Thymus (tissue), 11 donors: ENCODE measurements at regions not wholly inside any gene's neighbourhood (a gene's known extent, or its start where the extent isn't known, plus 50 kb on each side); places are given as distances from the start of the nearest gene placed in this dataset.

Experiments used
- DNase-seq, 9 donors: peaks; one replicate each; pipeline ENCODE4 v3.0.0-alpha.2; 2013; ENCODE audit warnings: low spot score in 9 of 9, low read depth in 6 of 9, missing footprints in 1 of 9
- H3K27ac ChIP-seq, 2 donors: one replicate each; pipeline ENCODE4 v1.5.1; 2013; ENCODE audit warnings: control low read depth in 1 of 2, low read depth in 1 of 2, low read length in 1 of 2, mild to moderate bottlenecking in 1 of 2, moderate library complexity in 1 of 2
- H3K27me3 ChIP-seq, 2 donors: one replicate each; pipeline ENCODE4 v1.5.1; 2013; ENCODE audit warnings: low read length in 1 of 2; ENCODE audit not compliant: control insufficient read depth in 2 of 2, insufficient read depth in 1 of 2
- H3K36me3 ChIP-seq, 2 donors: one replicate each; pipeline ENCODE4 v1.5.1; 2013; ENCODE audit warnings: low read length in 1 of 2, mild to moderate bottlenecking in 1 of 2, moderate library complexity in 1 of 2; ENCODE audit not compliant: control insufficient read depth in 2 of 2, insufficient read depth in 2 of 2
- H3K4me1 ChIP-seq, 2 donors: one replicate each; pipeline ENCODE4 v1.5.1; 2013; ENCODE audit warnings: low read length in 2 of 2; ENCODE audit not compliant: control insufficient read depth in 2 of 2, insufficient read depth in 2 of 2
- H3K4me3 ChIP-seq, 2 donors: one replicate each; pipeline ENCODE4 v1.5.1; 2013; ENCODE audit warnings: low read length in 2 of 2, control low read depth in 1 of 2, mild to moderate bottlenecking in 1 of 2
- H3K9me3 ChIP-seq, 2 donors: one replicate each; pipeline ENCODE4 v1.5.1; 2013; ENCODE audit warnings: low read length in 1 of 2, mild to moderate bottlenecking in 1 of 2; ENCODE audit not compliant: control insufficient read depth in 2 of 2, insufficient read depth in 1 of 2
- WGBS: extraction: QIAGEN DNeasy Blood & Tissue Kit; methylation state at CpG from one replicate; pipeline ENCODE4 v1.1.7; 2013; 5-methylcytosine and 5-hydroxymethylcytosine counted together
- donor health status: healthy.

GRCh38 chr11:119858288-119858687, 129.3 kb upstream of the NECTIN1 start:
- H3K27me3 ChIP-seq: peaks cover 0 to 6% of the 10 kb centered on the region in 2 donors
- H3K4me3 ChIP-seq: no peak overlapping the region
- 67% methylated on average over 12 of the region's 12 CpGs for WGBS
- DNase-seq: no peak
- no peaks in the 10 kb centered on the region for H3K4me1 ChIP-seq
- H3K9me3 ChIP-seq: no peaks in the 10 kb centered on the region
- H3K36me3 ChIP-seq: no peaks in the 10 kb centered on the region
- no peak overlapping the region for H3K27ac ChIP-seq

DNA sequence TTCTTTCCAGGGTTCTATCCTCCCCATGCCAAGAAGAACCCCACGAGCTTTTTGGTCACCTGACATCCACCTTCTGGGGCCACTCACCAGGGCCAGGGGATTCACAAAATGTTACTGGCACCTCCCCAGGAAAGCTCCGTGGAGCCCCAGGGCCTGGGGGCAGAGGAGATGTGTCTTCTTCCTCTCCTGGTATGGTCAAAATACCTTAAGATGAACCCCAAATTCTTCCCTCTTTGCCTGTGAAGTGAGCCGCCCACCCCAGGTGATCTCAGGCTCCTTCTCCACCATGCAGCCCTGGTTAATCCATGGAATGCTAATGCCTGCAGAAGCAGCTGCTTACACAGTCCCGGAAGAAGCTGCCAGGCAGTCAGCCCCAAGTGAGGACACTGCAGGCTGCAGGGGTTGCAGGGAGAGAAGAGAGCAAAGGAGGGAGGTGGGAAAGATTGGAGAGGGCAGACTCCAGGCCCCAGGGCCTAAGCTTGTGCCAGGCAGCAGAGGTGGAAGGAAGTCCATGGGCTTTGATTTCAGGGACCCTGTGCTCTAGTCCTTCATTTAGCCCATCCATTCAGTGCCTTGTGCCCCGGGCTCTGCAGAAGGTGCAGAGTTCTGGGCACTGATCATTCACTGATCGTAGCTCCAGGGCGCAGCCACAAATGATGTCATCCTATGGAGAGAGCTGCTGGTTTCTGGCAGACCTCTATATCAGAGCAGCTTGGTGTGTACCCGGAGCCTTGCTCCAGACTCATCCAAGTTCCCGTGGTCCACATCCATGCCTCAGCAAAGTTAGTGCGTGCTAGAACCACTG, 127.9 kb upstream of the NECTIN1 start:
- H3K9me3 ChIP-seq: no peaks in the 10 kb centered on the region
- no peak overlapping the region for H3K27ac ChIP-seq
- H3K36me3 ChIP-seq: no peaks in the 10 kb centered on the region
- H3K4me1 ChIP-seq: no peaks in the 10 kb centered on the region
- WGBS: 89% methylated on average over 10 of the region's 10 CpGs
- no peak for DNase-seq
- H3K27me3 ChIP-seq: peaks cover 0 to 6% of the 10 kb centered on the region in 2 donors
- H3K4me3 ChIP-seq: no peak overlapping the region

- peaks cover 0 to 6% of the 10 kb centered on the region in 2 donors for H3K27me3 ChIP-seq
- H3K4me3 ChIP-seq: no peak overlapping the region
- H3K27ac ChIP-seq: no peak overlapping the region
- DNase-seq: no peak
- WGBS: 89% methylated on average over 1 of the region's 1 CpG
- H3K9me3 ChIP-seq: no peaks in the 10 kb centered on the region
- H3K36me3 ChIP-seq: no peaks in the 10 kb centered on the region
- no peaks in the 10 kb centered on the region for H3K4me1 ChIP-seq
Observed at GRCh38 chr11:119855066-119855465, 126.1 kb upstream of the NECTIN1 start.

- Histone ChIP-seq H3K27me3 (peaks cover 0 to 6% of the 10 kb centered on the region in 2 donors), H3K4me3 (no peak overlapping the region), H3K36me3 (no peaks in the 10 kb centered on the region), H3K9me3 (no peaks in the 10 kb centered on the region), H3K27ac (no peak overlapping the region), H3K4me1 (no peaks in the 10 kb centered on the region)
- no peak for DNase-seq
- WGBS: 89% methylated on average over 7 of the region's 7 CpGs
Observed at GRCh38 chr11:119854521-119854920, 125.5 kb upstream of the NECTIN1 start.

GRCh38 chr11:119853581-119854360, 124.8 kb upstream of the NECTIN1 start:
- 93% methylated on average over 15 of the region's 15 CpGs for WGBS
- Histone ChIP-seq H3K27me3 (peaks cover 0 to 4% of the 10 kb centered on the region in 2 donors), H3K27ac (no peak overlapping the region), H3K9me3 (no peaks in the 10 kb centered on the region), H3K4me3 (no peak overlapping the region), H3K36me3 (no peaks in the 10 kb centered on the region), H3K4me1 (no peaks in the 10 kb centered on the region)
- DNase-seq: no peak

DNA sequence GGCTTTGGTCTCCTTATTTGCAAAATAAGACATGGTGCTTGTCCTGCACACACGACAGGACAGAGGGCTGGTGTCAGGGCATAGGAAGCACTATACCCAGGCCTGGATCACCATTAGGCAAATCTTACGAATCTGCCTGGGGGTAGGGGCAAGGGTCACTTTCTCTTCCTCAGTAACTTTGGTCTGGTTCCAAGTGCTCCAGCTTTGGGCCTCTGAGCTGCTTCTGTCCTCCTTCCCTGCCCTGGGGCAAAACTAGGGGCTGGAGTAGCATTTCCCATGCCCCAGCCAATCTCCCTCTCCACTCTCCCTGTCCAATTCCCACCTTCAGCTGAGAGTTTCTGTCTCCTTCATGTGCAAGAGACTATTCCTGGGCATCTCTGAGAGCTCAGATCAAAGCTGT, 123.7 kb upstream of the NECTIN1 start:
- Histone ChIP-seq H3K9me3 (no peaks in the 10 kb centered on the region), H3K4me3 (no peak overlapping the region), H3K27me3 (peaks cover 0 to under 1% of the 10 kb centered on the region in 2 donors), H3K36me3 (no peaks in the 10 kb centered on the region), H3K27ac (no peak overlapping the region), H3K4me1 (no peaks in the 10 kb centered on the region)
- DNase-seq: no peak
- WGBS: 88% methylated on average over 2 of the region's 2 CpGs

DNA sequence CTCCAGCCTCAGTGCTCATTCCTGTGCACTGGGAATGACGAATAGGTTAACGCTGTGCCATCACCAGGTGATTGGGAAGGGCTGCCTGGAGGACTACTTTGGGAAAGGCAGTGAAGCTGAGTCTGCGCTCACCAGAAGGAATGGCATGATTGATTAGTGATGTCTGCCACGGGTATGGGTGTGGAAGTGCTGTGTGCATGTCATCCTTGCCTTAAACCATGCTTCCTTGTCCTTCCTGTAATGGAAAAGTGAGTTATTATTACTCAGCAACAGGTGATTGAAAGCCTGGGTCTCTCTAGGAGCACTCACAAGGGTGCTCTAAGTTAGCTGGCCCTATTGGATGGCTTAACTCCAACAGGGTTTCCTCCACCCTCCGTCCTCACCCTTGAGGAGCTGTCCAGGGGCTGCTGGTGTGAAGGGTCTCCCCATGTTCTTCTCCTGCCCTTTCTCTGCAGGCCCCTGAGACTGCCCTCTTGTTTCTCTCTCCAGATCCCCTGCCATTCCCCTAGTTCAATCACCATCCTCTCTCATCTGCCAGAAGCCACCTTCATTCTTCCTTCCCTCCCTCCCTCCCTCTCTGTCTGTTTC, 121.9 kb upstream of the NECTIN1 start:
- no peaks in the 10 kb centered on the region for H3K36me3 ChIP-seq
- H3K27ac ChIP-seq: no peak overlapping the region
- no peak for DNase-seq
- H3K4me3 ChIP-seq: no peak overlapping the region
- no peaks in the 10 kb centered on the region for H3K4me1 ChIP-seq
- H3K27me3 ChIP-seq: no peaks in the 10 kb centered on the region
- 90% methylated on average over 5 of the region's 5 CpGs for WGBS
- H3K9me3 ChIP-seq: no peaks in the 10 kb centered on the region

GRCh38 chr11:119849872-119850271, 120.9 kb upstream of the NECTIN1 start:
- 2% methylated on average over 1 of the region's 1 CpG for WGBS
- Histone ChIP-seq H3K4me3 (no peak overlapping the region), H3K27me3 (no peaks in the 10 kb centered on the region), H3K9me3 (no peaks in the 10 kb centered on the region), H3K4me1 (peaks cover 0 to 2% of the 10 kb centered on the region in 2 donors), H3K27ac (no peak overlapping the region), H3K36me3 (no peaks in the 10 kb centered on the region)
- DNase-seq: no peak

DNA sequence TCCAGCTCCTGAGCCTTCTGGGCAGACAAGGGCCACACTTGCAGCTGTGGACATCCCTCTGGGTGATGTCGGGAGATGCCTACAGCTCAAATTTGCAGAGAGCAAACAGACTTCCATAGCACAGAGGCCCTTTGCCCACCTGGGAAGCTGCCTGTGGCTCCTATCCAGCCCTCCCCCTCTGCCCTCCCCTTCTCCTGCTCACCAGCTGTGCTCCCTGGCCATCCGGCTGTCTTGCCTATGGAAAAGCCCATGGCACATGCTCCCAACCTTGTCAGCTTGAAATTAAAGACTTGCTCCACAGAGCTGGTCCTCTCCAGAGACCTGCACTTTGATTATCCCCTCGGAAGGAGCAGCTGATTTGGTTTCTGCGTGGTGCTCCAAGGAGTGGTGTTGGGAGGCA, 118.9 kb upstream of the NECTIN1 start:
- Histone ChIP-seq H3K9me3 (no peaks in the 10 kb centered on the region), H3K4me1 (peaks cover 0 to 2% of the 10 kb centered on the region in 2 donors), H3K27me3 (no peaks in the 10 kb centered on the region), H3K27ac (no peak overlapping the region), H3K4me3 (no peak overlapping the region), H3K36me3 (no peaks in the 10 kb centered on the region)
- DNase-seq: no peak
- 70% methylated on average over 4 of the region's 4 CpGs for WGBS
